ENCODE measurements at regions not wholly inside any gene's neighbourhood (a gene's known extent, or its start where the extent isn't known, plus 50 kb on each side); places are given as distances from the start of the nearest gene placed in this dataset.
A peak's percentile ranks its signal among the peaks of the same experiment; 100 is the strongest.
"Not testable (repeated sequence)": the region's sequence is repeated elsewhere in the genome, so short reads cannot be mapped to it uniquely, and the experiment has no call there.

GRCh38 chr10:38228394-38228793, 134.3 kb downstream of the ZNF37A start:
- H3K79me2 ChIP-seq (ENCODE audit: insufficient read depth, low read length): no peaks in the 10 kb centered on the region
- H3K9ac ChIP-seq (ENCODE audit: low read depth, low read length): no peak overlapping the region
- no peak overlapping the region for H3K4me2 ChIP-seq (ENCODE audit: insufficient read depth, low read length)
- H3K36me3 ChIP-seq (ENCODE audit: insufficient read depth, low read length): no peaks in the 10 kb centered on the region
- TF ChIP-seq CTCF (IDR thresholded peaks at IDR 0.05; ENCODE audit: borderline replicate concordance, extremely low read depth, low read length, poor library complexity, severe bottlenecking) (no peak), EZH2 (IDR thresholded peaks at IDR 0.05; ENCODE audit: borderline replicate concordance, low read depth, low read length, severe bottlenecking) (no peak)
- H3K27me3 ChIP-seq (ENCODE audit: insufficient read depth, low read length, poor library complexity): no peaks in the 10 kb centered on the region
- H3K4me3 ChIP-seq (ENCODE audit: low read depth in 1 of 2, low read length in 2 of 2): no peak overlapping the region
- H3K9me3 ChIP-seq (ENCODE audit: insufficient read depth, low read length, severe bottlenecking): peaks cover 7% of the 10 kb centered on the region
- DNase-seq (no peak), ATAC-seq (ENCODE audit: insufficient read depth, low read depth) (no peak)
- no peak overlapping the region for H3K27ac ChIP-seq (ENCODE audit: low read length)
- no peaks in the 10 kb centered on the region for H3K4me1 ChIP-seq (ENCODE audit: insufficient read depth, low read length)
- H4K20me1 ChIP-seq (ENCODE audit: insufficient read depth, low read length): no peaks in the 10 kb centered on the region
- H2AFZ ChIP-seq (ENCODE audit: low read depth, low read length): no peak overlapping the region

- not testable (repeated sequence) for H3K4me2 ChIP-seq (ENCODE audit: insufficient read depth, low read length); H3K4me1 ChIP-seq (ENCODE audit: insufficient read depth, low read length); H3K36me3 ChIP-seq (ENCODE audit: insufficient read depth, low read length); H3K27ac ChIP-seq (ENCODE audit: low read length); H2AFZ ChIP-seq (ENCODE audit: low read depth, low read length); H3K9me3 ChIP-seq (ENCODE audit: insufficient read depth, low read length, severe bottlenecking); ATAC-seq (ENCODE audit: insufficient read depth, low read depth); H3K9ac ChIP-seq (ENCODE audit: low read depth, low read length); H3K4me3 ChIP-seq (ENCODE audit: low read depth in 1 of 2, low read length in 2 of 2); H4K20me1 ChIP-seq (ENCODE audit: insufficient read depth, low read length); DNase-seq; H3K79me2 ChIP-seq (ENCODE audit: insufficient read depth, low read length); H3K27me3 ChIP-seq (ENCODE audit: insufficient read depth, low read length, poor library complexity)
These were observed 144.3 kb downstream of the ZNF37A start for GRCh38 chr10:38238479-38238878.

GRCh38 chr10:38242061-38242649, 148.0 kb downstream of the ZNF37A start:
- H3K4me3 ChIP-seq (ENCODE audit: low read depth in 1 of 2, low read length in 2 of 2); DNase-seq; H3K36me3 ChIP-seq (ENCODE audit: insufficient read depth, low read length); H2AFZ ChIP-seq (ENCODE audit: low read depth, low read length); H3K4me1 ChIP-seq (ENCODE audit: insufficient read depth, low read length); H3K9ac ChIP-seq (ENCODE audit: low read depth, low read length); H3K4me2 ChIP-seq (ENCODE audit: insufficient read depth, low read length); H3K27me3 ChIP-seq (ENCODE audit: insufficient read depth, low read length, poor library complexity); H3K79me2 ChIP-seq (ENCODE audit: insufficient read depth, low read length); H3K9me3 ChIP-seq (ENCODE audit: insufficient read depth, low read length, severe bottlenecking); ATAC-seq (ENCODE audit: insufficient read depth, low read depth); H3K27ac ChIP-seq (ENCODE audit: low read length); H4K20me1 ChIP-seq (ENCODE audit: insufficient read depth, low read length): not testable (repeated sequence)

- not testable (repeated sequence) for H3K4me1 ChIP-seq (ENCODE audit: insufficient read depth, low read length); H3K27me3 ChIP-seq (ENCODE audit: insufficient read depth, low read length, poor library complexity); H3K27ac ChIP-seq (ENCODE audit: low read length); H3K79me2 ChIP-seq (ENCODE audit: insufficient read depth, low read length); H3K4me3 ChIP-seq (ENCODE audit: low read depth in 1 of 2, low read length in 2 of 2); DNase-seq; H2AFZ ChIP-seq (ENCODE audit: low read depth, low read length); ATAC-seq (ENCODE audit: insufficient read depth, low read depth); H3K4me2 ChIP-seq (ENCODE audit: insufficient read depth, low read length); H3K9me3 ChIP-seq (ENCODE audit: insufficient read depth, low read length, severe bottlenecking); H4K20me1 ChIP-seq (ENCODE audit: insufficient read depth, low read length); H3K36me3 ChIP-seq (ENCODE audit: insufficient read depth, low read length); H3K9ac ChIP-seq (ENCODE audit: low read depth, low read length)
These were observed 154.0 kb downstream of the ZNF37A start for GRCh38 chr10:38248113-38248512.

GRCh38 chr10:38252551-38252950, 158.4 kb downstream of the ZNF37A start:
- H3K9me3 ChIP-seq (ENCODE audit: insufficient read depth, low read length, severe bottlenecking); H3K27ac ChIP-seq (ENCODE audit: low read length); ATAC-seq (ENCODE audit: insufficient read depth, low read depth); H2AFZ ChIP-seq (ENCODE audit: low read depth, low read length); H3K4me2 ChIP-seq (ENCODE audit: insufficient read depth, low read length); H3K4me1 ChIP-seq (ENCODE audit: insufficient read depth, low read length); H3K27me3 ChIP-seq (ENCODE audit: insufficient read depth, low read length, poor library complexity); H3K4me3 ChIP-seq (ENCODE audit: low read depth in 1 of 2, low read length in 2 of 2); DNase-seq; H4K20me1 ChIP-seq (ENCODE audit: insufficient read depth, low read length); H3K9ac ChIP-seq (ENCODE audit: low read depth, low read length); H3K36me3 ChIP-seq (ENCODE audit: insufficient read depth, low read length); H3K79me2 ChIP-seq (ENCODE audit: insufficient read depth, low read length): not testable (repeated sequence)
- TF ChIP-seq CTCF (IDR thresholded peaks at IDR 0.05; ENCODE audit: borderline replicate concordance, extremely low read depth, low read length, poor library complexity, severe bottlenecking): peak; percentile 3

- H3K27me3 ChIP-seq (ENCODE audit: insufficient read depth, low read length, poor library complexity); H3K36me3 ChIP-seq (ENCODE audit: insufficient read depth, low read length); H3K79me2 ChIP-seq (ENCODE audit: insufficient read depth, low read length); H3K4me1 ChIP-seq (ENCODE audit: insufficient read depth, low read length); H3K4me2 ChIP-seq (ENCODE audit: insufficient read depth, low read length); H3K9me3 ChIP-seq (ENCODE audit: insufficient read depth, low read length, severe bottlenecking); H3K27ac ChIP-seq (ENCODE audit: low read length); H2AFZ ChIP-seq (ENCODE audit: low read depth, low read length); H4K20me1 ChIP-seq (ENCODE audit: insufficient read depth, low read length); DNase-seq; H3K9ac ChIP-seq (ENCODE audit: low read depth, low read length); ATAC-seq (ENCODE audit: insufficient read depth, low read depth); H3K4me3 ChIP-seq (ENCODE audit: low read depth in 1 of 2, low read length in 2 of 2): not testable (repeated sequence)
These were observed 173.4 kb downstream of the ZNF37A start for GRCh38 chr10:38267555-38267954.

- not testable (repeated sequence) for H3K27me3 ChIP-seq (ENCODE audit: insufficient read depth, low read length, poor library complexity); H3K27ac ChIP-seq (ENCODE audit: low read length); H3K4me2 ChIP-seq (ENCODE audit: insufficient read depth, low read length); H3K9ac ChIP-seq (ENCODE audit: low read depth, low read length); H3K79me2 ChIP-seq (ENCODE audit: insufficient read depth, low read length); H3K4me3 ChIP-seq (ENCODE audit: low read depth in 1 of 2, low read length in 2 of 2); DNase-seq; H2AFZ ChIP-seq (ENCODE audit: low read depth, low read length); ATAC-seq (ENCODE audit: insufficient read depth, low read depth); H3K4me1 ChIP-seq (ENCODE audit: insufficient read depth, low read length); H3K36me3 ChIP-seq (ENCODE audit: insufficient read depth, low read length); H3K9me3 ChIP-seq (ENCODE audit: insufficient read depth, low read length, severe bottlenecking); H4K20me1 ChIP-seq (ENCODE audit: insufficient read depth, low read length)
These were observed 176.9 kb downstream of the ZNF37A start for GRCh38 chr10:38271031-38271430.

All from DND-41 (cell line).